MM.1S (cell line): ENCODE measurements at regions not wholly inside any gene's neighbourhood (a gene's known extent, or its start where the extent isn't known, plus 50 kb on each side); places are given as distances from the start of the nearest gene placed in this dataset.

Experiments used
- DNase-seq: peaks from one replicate; pipeline ENCODE4 v3.0.0-alpha.2; 2015
- H2AFZ ChIP-seq: fragments of 300-600 bp; sonication (generic); 2 replicates; pipeline ENCODE4 v1.6.0; 2016; ENCODE audit warnings: antibody characterized with exemption, low read length
- H3F3A ChIP-seq: fragments of 300-600 bp; sonication (generic); 2 replicates; pipeline ENCODE4 v1.6.1; 2016; ENCODE audit warnings: mild to moderate bottlenecking, antibody characterized with exemption, low read length, moderate library complexity, mixed read lengths; ENCODE audit not compliant: insufficient read depth
- H3K27ac ChIP-seq: fragments of 300-600 bp; sonication (generic); 2 replicates; pipeline ENCODE4 v1.5.1; 2016; ENCODE audit warnings: mild to moderate bottlenecking, low read length
- H3K27me3 ChIP-seq: fragments of 300-600 bp; sonication (generic); replicated peaks from 2 replicates; pipeline ENCODE4 v1.6.0; 2016; ENCODE audit warnings: low read length; ENCODE audit not compliant: insufficient read depth
- H3K36me3 ChIP-seq: fragments of 300-600 bp; sonication (generic); replicated peaks from 2 replicates; pipeline ENCODE4 v1.6.1; 2016; ENCODE audit warnings: mild to moderate bottlenecking, low read length, mixed read lengths; ENCODE audit not compliant: insufficient read depth
- H3K4me1 ChIP-seq: fragments of 300-600 bp; sonication (generic); 2 replicates; pipeline ENCODE4 v1.6.1; 2016; ENCODE audit warnings: low read length, mixed read lengths
- H3K4me2 ChIP-seq: fragments of 300-600 bp; sonication (generic); 2 replicates; pipeline ENCODE4 v1.6.0; 2016; ENCODE audit warnings: low read depth, low read length
- H3K4me3 ChIP-seq: fragments of 300-600 bp; sonication (generic); 2 replicates; pipeline ENCODE4 v1.5.1; 2016; ENCODE audit warnings: low read length, mixed read lengths
- H3K79me2 ChIP-seq: fragments of 300-600 bp; sonication (generic); 2 replicates; pipeline ENCODE4 v1.6.1; 2016; ENCODE audit warnings: mixed run types, low read length, mixed read lengths
- H3K9ac ChIP-seq: fragments of 300-600 bp; sonication (generic); 2 replicates; pipeline ENCODE4 v1.6.1; 2016; ENCODE audit warnings: low read length, mixed read lengths
- H3K9me2 ChIP-seq: fragments of 300-600 bp; sonication (generic); replicated peaks from 2 replicates; pipeline ENCODE4 v1.6.1; 2016; ENCODE audit warnings: mild to moderate bottlenecking, low read length, mixed read lengths; ENCODE audit not compliant: insufficient read depth
- H3K9me3 ChIP-seq: fragments of 300-600 bp; sonication (generic); replicated peaks from 2 replicates; pipeline ENCODE4 v1.6.1; 2016; ENCODE audit warnings: mild to moderate bottlenecking, low read length, mixed read lengths; ENCODE audit not compliant: insufficient read depth
- H4K20me1 ChIP-seq: fragments of 300-600 bp; sonication (generic); 2 replicates; pipeline ENCODE4 v1.6.1; 2016; ENCODE audit warnings: mild to moderate bottlenecking, low read length, moderate library complexity, mixed read lengths; ENCODE audit not compliant: insufficient read depth
- CTCF ChIP-seq: fragments of 300-600 bp; sonication (generic); IDR thresholded peaks from 2 replicates; pipeline ENCODE4 v1.5.1; 2016; ENCODE audit warnings: antibody characterized with exemption, low read length, mixed read lengths
- EZH2 ChIP-seq: fragments of 300-600 bp; sonication (generic); optimal IDR thresholded peaks from 2 replicates; pipeline ENCODE3; 2017; ENCODE audit warnings: low read depth, mild to moderate bottlenecking, antibody characterized with exemption, low read length, mixed read lengths
- EZH2phosphoT487 ChIP-seq: fragments of 300-600 bp; sonication (generic); IDR thresholded peaks from 2 replicates; pipeline ENCODE4 v1.6.1; 2018; ENCODE audit warnings: antibody characterized with exemption, low read length

- H3K9ac ChIP-seq = no peak overlapping the region
Observed at GRCh38 chr3:68173012-68173634, 518.7 kb upstream of the SUCLG2 start.

GRCh38 chr3:68172039-68172438 lies 517.6 kb upstream of the SUCLG2 start:
- no peaks in the 10 kb centered on the region for H3K27me3 ChIP-seq
- no peak overlapping the region for H2AFZ ChIP-seq
- H3K4me1 ChIP-seq = no peaks in the 10 kb centered on the region
- no peaks in the 10 kb centered on the region for H3K9me3 ChIP-seq
- H3K4me3 ChIP-seq = no peak overlapping the region
- no peak overlapping the region for H3K4me2 ChIP-seq
- no peaks in the 10 kb centered on the region for H3F3A ChIP-seq
- no peak for DNase-seq
- H3K9ac ChIP-seq = no peak overlapping the region
- H4K20me1 ChIP-seq = no peaks in the 10 kb centered on the region
- H3K9me2 ChIP-seq = no peaks in the 10 kb centered on the region
- no peak overlapping the region for H3K27ac ChIP-seq
- no peaks in the 10 kb centered on the region for H3K36me3 ChIP-seq
- no peaks in the 10 kb centered on the region for H3K79me2 ChIP-seq
- TF ChIP-seq EZH2 (no peak), CTCF (no peak), EZH2phosphoT487 (no peak)

More at GRCh38 chr3:68173012-68173634, 518.7 kb upstream of the SUCLG2 start:
- no peak for DNase-seq
- no peaks in the 10 kb centered on the region for H3K27me3 ChIP-seq
- no peaks in the 10 kb centered on the region for H3K36me3 ChIP-seq
- no peak overlapping the region for H3K4me3 ChIP-seq
- H3F3A ChIP-seq = no peaks in the 10 kb centered on the region
- no peaks in the 10 kb centered on the region for H4K20me1 ChIP-seq
- H3K9me2 ChIP-seq = no peaks in the 10 kb centered on the region
- TF ChIP-seq EZH2 (no peak), CTCF (no peak), EZH2phosphoT487 (no peak)
- no peaks in the 10 kb centered on the region for H3K79me2 ChIP-seq
- H3K4me1 ChIP-seq = no peaks in the 10 kb centered on the region
- H3K4me2 ChIP-seq = no peak overlapping the region
- H2AFZ ChIP-seq = no peak overlapping the region
- no peaks in the 10 kb centered on the region for H3K9me3 ChIP-seq
- no peak overlapping the region for H3K27ac ChIP-seq

GRCh38 chr3:68163968-68164367 lies 509.6 kb upstream of the SUCLG2 start:
- Histone ChIP-seq H3K36me3 (no peaks in the 10 kb centered on the region), H3K9me2 (no peaks in the 10 kb centered on the region), H3K4me2 (no peak overlapping the region), H4K20me1 (no peaks in the 10 kb centered on the region), H3K9me3 (no peaks in the 10 kb centered on the region), H3K4me1 (no peaks in the 10 kb centered on the region), H3K27me3 (no peaks in the 10 kb centered on the region), H3K9ac (no peak overlapping the region), H3K4me3 (no peak overlapping the region), H3K27ac (no peak overlapping the region), H2AFZ (no peak overlapping the region), H3F3A (no peaks in the 10 kb centered on the region), H3K79me2 (no peaks in the 10 kb centered on the region)
- no peak for DNase-seq
- no peak for TF ChIP-seq CTCF
- TF ChIP-seq EZH2 = no peak

- no peak for DNase-seq
- H2AFZ ChIP-seq = no peak overlapping the region
- no peak overlapping the region for H3K4me3 ChIP-seq
- H3K79me2 ChIP-seq = no peaks in the 10 kb centered on the region
- H3K9me3 ChIP-seq = no peaks in the 10 kb centered on the region
- H3K4me1 ChIP-seq = no peaks in the 10 kb centered on the region
- no peaks in the 10 kb centered on the region for H3F3A ChIP-seq
- TF ChIP-seq CTCF (no peak), EZH2 (no peak), EZH2phosphoT487 (no peak)
- H3K27me3 ChIP-seq = no peaks in the 10 kb centered on the region
- no peaks in the 10 kb centered on the region for H3K9me2 ChIP-seq
- H3K27ac ChIP-seq = no peak overlapping the region
- H3K36me3 ChIP-seq = no peaks in the 10 kb centered on the region
- H3K9ac ChIP-seq = no peak overlapping the region
- no peak overlapping the region for H3K4me2 ChIP-seq
- H4K20me1 ChIP-seq = no peaks in the 10 kb centered on the region
Observed at GRCh38 chr3:68163062-68163461, 508.6 kb upstream of the SUCLG2 start.
